H9 (cell line): ENCODE measurements at regions not wholly inside any gene's neighbourhood (a gene's known extent, or its start where the extent isn't known, plus 50 kb on each side); places are given as distances from the start of the nearest gene placed in this dataset.

ENCODE experiments used
- DNase-seq: peaks from one replicate; pipeline ENCODE4 v3.0.0-alpha.2; 2017
- H2AFZ ChIP-seq: one replicate; pipeline ENCODE4 v1.6.1; 2013; ENCODE audit warnings: mild to moderate bottlenecking, low read length, control low read depth, moderate library complexity
- H2AK5ac ChIP-seq: 2 replicates; pipeline ENCODE4 v1.6.1; 2013; ENCODE audit warnings: low read length, control low read depth, mixed read lengths; ENCODE audit not compliant: insufficient read length
- H2BK120ac ChIP-seq: one replicate; pipeline ENCODE4 v1.6.1; 2013; ENCODE audit warnings: low read depth, mild to moderate bottlenecking, low read length, control low read depth, inconsistent platforms; ENCODE audit not compliant: poor library complexity, severe bottlenecking
- H2BK12ac ChIP-seq: 2 replicates; pipeline ENCODE4 v1.6.1; 2013; ENCODE audit warnings: low read length, control low read depth, mixed read lengths, low read depth; ENCODE audit not compliant: insufficient read length
- H2BK15ac ChIP-seq: 2 replicates; pipeline ENCODE4 v1.6.1; 2013; ENCODE audit warnings: low read depth, low read length, control low read depth
- H2BK20ac ChIP-seq: one replicate; pipeline ENCODE4 v1.6.1; 2013; ENCODE audit warnings: low read depth, mild to moderate bottlenecking, low read length, control low read depth, inconsistent platforms; ENCODE audit not compliant: poor library complexity, severe bottlenecking
- H2BK5ac ChIP-seq: 2 replicates; pipeline ENCODE4 v1.6.1; 2013; ENCODE audit warnings: low read length, control low read depth, mixed read lengths; ENCODE audit not compliant: insufficient read length
- H3K14ac ChIP-seq: 2 replicates; pipeline ENCODE4 v1.6.1; 2013; ENCODE audit warnings: low read length, control low read depth; ENCODE audit not compliant: insufficient read depth
- H3K18ac ChIP-seq: 2 replicates; pipeline ENCODE4 v1.6.1; 2013; ENCODE audit warnings: low read depth, mild to moderate bottlenecking, mixed read lengths, low read length, control low read depth; ENCODE audit not compliant: insufficient read length
- H3K23ac ChIP-seq: 2 replicates; pipeline ENCODE4 v1.6.1; 2013; ENCODE audit warnings: low read length, control low read depth, mixed read lengths, low read depth; ENCODE audit not compliant: insufficient read length
- H3K23me2 ChIP-seq: 2 replicates; pipeline ENCODE4 v1.6.1; 2013; ENCODE audit warnings: low read depth, mild to moderate bottlenecking, mixed read lengths, low read length, control low read depth; ENCODE audit not compliant: insufficient read length, poor library complexity, severe bottlenecking
- H3K27ac ChIP-seq: 2 replicates; pipeline ENCODE4 v1.5.1; 2013; ENCODE audit warnings: low read length, control low read depth, mixed read lengths, low read depth; ENCODE audit not compliant: insufficient read length
- H3K27me3 ChIP-seq: 2 replicates; pipeline ENCODE4 v1.6.1; 2013; ENCODE audit warnings: low read length, control low read depth, inconsistent platforms; ENCODE audit not compliant: insufficient read depth
- H3K4ac ChIP-seq: 2 replicates; pipeline ENCODE4 v1.6.1; 2013; ENCODE audit warnings: low read depth, mild to moderate bottlenecking, control low read depth, inconsistent platforms, low read length, moderate library complexity
- H3K4me1 ChIP-seq: 2 replicates; pipeline ENCODE4 v1.6.1; 2013; ENCODE audit warnings: low read length, control low read depth, inconsistent platforms; ENCODE audit not compliant: insufficient read depth
- H3K4me2 ChIP-seq: 2 replicates; pipeline ENCODE4 v1.6.1; 2013; ENCODE audit warnings: low read length, control low read depth, mixed read lengths; ENCODE audit not compliant: insufficient read length, insufficient read depth
- H3K56ac ChIP-seq: 2 replicates; pipeline ENCODE4 v1.6.1; 2013; ENCODE audit warnings: low read depth, mild to moderate bottlenecking, mixed read lengths, low read length, control low read depth; ENCODE audit not compliant: insufficient read length
- H3K79me1 ChIP-seq: 2 replicates; pipeline ENCODE4 v1.6.1; 2013; ENCODE audit warnings: low read depth, mild to moderate bottlenecking, moderate library complexity, low read length, control low read depth, inconsistent platforms; ENCODE audit not compliant: insufficient read depth, poor library complexity, severe bottlenecking
- H3K79me2 ChIP-seq: 2 replicates; pipeline ENCODE4 v1.6.1; 2013; ENCODE audit warnings: low read length, control low read depth, inconsistent platforms; ENCODE audit not compliant: insufficient read depth
- H3K9ac ChIP-seq: 2 replicates; pipeline ENCODE4 v1.6.1; 2013; ENCODE audit warnings: low read length, control low read depth, mixed read lengths; ENCODE audit not compliant: insufficient read length; ENCODE audit errors: extremely low read depth
- H3K9me3 ChIP-seq: one replicate; pipeline ENCODE4 v1.6.1; 2013; ENCODE audit warnings: low read depth, low read length, inconsistent platforms; ENCODE audit not compliant: control insufficient read depth
- H3T11ph ChIP-seq: one replicate; pipeline ENCODE4 v1.6.1; 2013; ENCODE audit warnings: mild to moderate bottlenecking, low read length, control low read depth, inconsistent platforms
- H4K20me1 ChIP-seq: one replicate; pipeline ENCODE4 v1.6.1; 2013; ENCODE audit not compliant: control insufficient read depth, insufficient read length, insufficient read depth
- H4K5ac ChIP-seq: 2 replicates; pipeline ENCODE4 v1.6.1; 2013; ENCODE audit warnings: low read depth, mild to moderate bottlenecking, mixed read lengths, low read length, control low read depth; ENCODE audit not compliant: insufficient read length
- H4K8ac ChIP-seq: replicated peaks from 2 replicates; pipeline ENCODE4 v1.6.1; 2013; ENCODE audit warnings: low read length, control low read depth, mixed read lengths, low read depth; ENCODE audit not compliant: insufficient read length
- H4K91ac ChIP-seq: 2 replicates; pipeline ENCODE4 v1.6.1; 2013; ENCODE audit warnings: low read depth, mild to moderate bottlenecking, moderate library complexity, mixed read lengths, low read length, control low read depth; ENCODE audit not compliant: insufficient read length
- H3K27ac Mint-ChIP-seq, 3 experiments: 2 replicates in 2 of 3; 3 replicates in 1 of 3; pipeline ENCODE4 v1.8.0; 2020 to 2021; ENCODE audit warnings: mixed read lengths in 3 of 3, mild to moderate bottlenecking in 1 of 3, moderate library complexity in 1 of 3
- H3K27me3 Mint-ChIP-seq: 2 replicates; pipeline ENCODE4 v1.8.0; 2021; ENCODE audit warnings: low read depth, mild to moderate bottlenecking, moderate library complexity, mixed read lengths
- H3K36me3 Mint-ChIP-seq, 3 experiments: 2 replicates in 2 of 3; 3 replicates in 1 of 3; pipeline ENCODE4 v1.8.0; 2020 to 2021; ENCODE audit warnings: low read depth in 3 of 3, mixed read lengths in 3 of 3; ENCODE audit not compliant: insufficient read depth in 1 of 3
- H3K4me1 Mint-ChIP-seq, 2 experiments: 2 replicates each; pipeline ENCODE4 v1.8.0; 2020; ENCODE audit warnings: mixed read lengths in 2 of 2
- H3K4me3 Mint-ChIP-seq, 2 experiments: 2 replicates in 1 of 2; 3 replicates in 1 of 2; pipeline ENCODE4 v1.8.0; 2020 to 2021; ENCODE audit warnings: mild to moderate bottlenecking in 2 of 2, mixed read lengths in 2 of 2, moderate library complexity in 1 of 2
- H3K9me3 Mint-ChIP-seq, 2 experiments: 2 replicates in 1 of 2; 3 replicates in 1 of 2; pipeline ENCODE4 v1.8.0; 2020; ENCODE audit warnings: mild to moderate bottlenecking in 2 of 2, mixed read lengths in 2 of 2, moderate library complexity in 1 of 2
- WGBS: extraction: QIAGEN DNeasy Blood & Tissue Kit; methylation state at CpG from one replicate; pipeline ENCODE4 v1.1.7; 2013; ENCODE audit warnings: missing lambda C conversion rate, low lambda C conversion rate, mixed read lengths; ENCODE audit not compliant: insufficient read length; ENCODE audit errors: extremely low coverage; 5-methylcytosine and 5-hydroxymethylcytosine counted together
- TF ChIP-seq, protein P1 (sequence below): fragments of 200-600 bp; sonication (generic); conservative IDR thresholded peaks from 3 replicates; pipeline ENCODE4 v1.8.0; 2021; ENCODE audit warnings: antibody characterized with exemption, mild to moderate bottlenecking

DNA sequence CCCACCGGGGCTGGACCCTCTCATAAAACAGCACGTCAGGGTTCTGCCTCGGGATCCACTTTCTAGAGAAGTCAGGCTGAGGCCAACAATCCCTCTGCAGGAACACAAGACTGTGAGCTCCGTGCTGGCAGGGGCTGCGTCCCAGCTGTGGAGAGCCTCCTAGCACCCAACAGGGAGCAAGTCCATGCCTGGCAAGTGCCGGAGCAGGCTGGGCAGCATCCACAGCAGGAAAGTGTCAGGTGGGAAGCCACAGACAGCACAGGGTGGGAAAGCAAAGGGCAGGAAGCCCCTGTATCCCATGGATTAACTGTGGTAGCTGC, 682.3 kb downstream of the TBC1D22A start:
- Mint-ChIP-seq H3K4me3 (no peak overlapping the region; a peak in 1 of 5 replicates), H3K9me3 (peaks cover 91 to 98% of the 10 kb centered on the region in 2 experiments), H3K4me1 (no peaks in the 10 kb centered on the region), H3K27ac (no peak overlapping the region), H3K36me3 (peaks cover 17 to 38% (median 19%) of the 10 kb centered on the region in 3 experiments; a peak in 6 of 7 replicates), H3K27me3 (peaks cover 10% of the 10 kb centered on the region)
- Histone ChIP-seq H3K9me3 (peaks cover 96% of the 10 kb centered on the region), H4K20me1 (no peaks in the 10 kb centered on the region), H3K4me2 (no peak overlapping the region), H3K79me1 (no peaks in the 10 kb centered on the region), H3K18ac (no peak overlapping the region), H3K23ac (no peak overlapping the region), H4K91ac (no peak overlapping the region), H3K4ac (no peak overlapping the region), H3K9ac (no peak overlapping the region), H2BK120ac (no peak overlapping the region), H3K27me3 (no peaks in the 10 kb centered on the region), H2AK5ac (no peak overlapping the region), H4K5ac (no peak overlapping the region), H3K27ac (no peak overlapping the region), H3K56ac (no peak overlapping the region), H2BK5ac (no peak overlapping the region), H3T11ph (no peak overlapping the region), H2BK12ac (no peak overlapping the region), H3K79me2 (no peaks in the 10 kb centered on the region), H2AFZ (no peak overlapping the region), H4K8ac (no peak overlapping the region), H3K4me1 (no peaks in the 10 kb centered on the region), H3K14ac (no peak overlapping the region), H3K23me2 (no peaks in the 10 kb centered on the region), H2BK15ac (no peak overlapping the region), H2BK20ac (no peak overlapping the region)
- no CpG with 5 or more reads among the region's 6 CpGs for WGBS
- no peak for DNase-seq
- TF ChIP-seq, protein P1, sequence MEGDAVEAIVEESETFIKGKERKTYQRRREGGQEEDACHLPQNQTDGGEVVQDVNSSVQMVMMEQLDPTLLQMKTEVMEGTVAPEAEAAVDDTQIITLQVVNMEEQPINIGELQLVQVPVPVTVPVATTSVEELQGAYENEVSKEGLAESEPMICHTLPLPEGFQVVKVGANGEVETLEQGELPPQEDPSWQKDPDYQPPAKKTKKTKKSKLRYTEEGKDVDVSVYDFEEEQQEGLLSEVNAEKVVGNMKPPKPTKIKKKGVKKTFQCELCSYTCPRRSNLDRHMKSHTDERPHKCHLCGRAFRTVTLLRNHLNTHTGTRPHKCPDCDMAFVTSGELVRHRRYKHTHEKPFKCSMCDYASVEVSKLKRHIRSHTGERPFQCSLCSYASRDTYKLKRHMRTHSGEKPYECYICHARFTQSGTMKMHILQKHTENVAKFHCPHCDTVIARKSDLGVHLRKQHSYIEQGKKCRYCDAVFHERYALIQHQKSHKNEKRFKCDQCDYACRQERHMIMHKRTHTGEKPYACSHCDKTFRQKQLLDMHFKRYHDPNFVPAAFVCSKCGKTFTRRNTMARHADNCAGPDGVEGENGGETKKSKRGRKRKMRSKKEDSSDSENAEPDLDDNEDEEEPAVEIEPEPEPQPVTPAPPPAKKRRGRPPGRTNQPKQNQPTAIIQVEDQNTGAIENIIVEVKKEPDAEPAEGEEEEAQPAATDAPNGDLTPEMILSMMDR = no peak
